HG02610 (cell line): ENCODE measurements at regions not wholly inside any gene's neighbourhood (a gene's known extent, or its start where the extent isn't known, plus 50 kb on each side); places are given as distances from the start of the nearest gene placed in this dataset.
A peak's percentile ranks its signal among the peaks of the same experiment; 100 is the strongest.
"Not testable (repeated sequence)": the region's sequence is repeated elsewhere in the genome, so short reads cannot be mapped to it uniquely, and the experiment has no call there.

Source experiments
- ATAC-seq: cut with Tn5 transposase; IDR thresholded peaks from one replicate; pipeline ENCODE4 v1.9.1; 2021; ENCODE audit warnings: mild to moderate bottlenecking, moderate library complexity; ENCODE audit not compliant: unreplicated experiment

GRCh38 chr7:146057958-146058357 is 58.6 kb upstream of the CNTNAP2 start:
- ATAC-seq = no peak

DNA sequence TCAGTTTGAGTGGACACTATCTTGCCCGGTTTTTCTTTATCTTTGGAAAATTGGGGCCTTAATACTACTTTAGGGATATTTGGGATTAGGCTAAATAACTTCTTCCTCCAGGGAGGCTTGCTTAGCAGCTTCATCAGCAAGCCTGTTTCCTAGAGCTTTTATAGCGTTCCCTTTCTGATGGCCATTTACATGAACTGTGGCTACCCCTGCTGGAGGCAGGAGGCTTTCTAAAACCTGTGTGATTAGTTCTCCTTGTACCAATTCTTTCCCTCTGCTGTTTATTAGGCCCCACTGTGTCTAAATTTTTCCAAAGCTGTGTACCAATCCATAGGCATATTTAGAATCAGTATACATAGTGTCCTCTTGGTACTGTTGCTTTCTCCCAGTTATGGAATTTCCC is 61.7 kb upstream of the CNTNAP2 start:
- ATAC-seq = no peak

- ATAC-seq = no peak
Observed at GRCh38 chr7:146053492-146053891, 63.1 kb upstream of the CNTNAP2 start.

GRCh38 chr7:146043310-146043709 is 73.3 kb upstream of the CNTNAP2 start:
- ATAC-seq = not testable (repeated sequence)

DNA sequence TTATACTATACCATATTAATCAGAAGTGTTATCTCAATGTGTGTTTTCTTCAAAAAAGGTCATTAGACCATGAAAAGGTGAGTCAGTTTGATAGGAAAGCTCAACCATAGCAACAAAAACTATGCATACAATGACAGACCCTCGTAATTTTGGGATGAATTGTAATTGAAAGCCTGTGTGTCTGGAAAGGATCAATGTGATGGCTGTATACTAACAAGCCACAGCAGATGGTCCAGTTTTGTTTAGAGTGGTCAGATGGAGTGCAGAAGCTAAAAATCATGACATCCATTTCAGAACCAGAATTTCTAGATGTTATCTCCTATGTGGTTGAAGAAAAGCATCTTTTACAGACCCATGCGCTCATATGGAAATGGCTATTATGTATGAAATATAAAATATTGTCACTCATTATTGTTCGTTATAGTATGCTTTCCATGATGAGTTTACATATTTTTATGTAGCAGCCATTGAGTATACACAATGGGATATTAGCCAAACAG is 88.3 kb upstream of the CNTNAP2 start:
- ATAC-seq = no peak

GRCh38 chr7:146027243-146027642 is 89.4 kb upstream of the CNTNAP2 start:
- ATAC-seq = no peak

GRCh38 chr7:146022776-146023175 is 93.8 kb upstream of the CNTNAP2 start:
- no peak for ATAC-seq

GRCh38 chr7:146019041-146020004 is 97.3 kb upstream of the CNTNAP2 start:
- ATAC-seq = not testable (repeated sequence)

DNA sequence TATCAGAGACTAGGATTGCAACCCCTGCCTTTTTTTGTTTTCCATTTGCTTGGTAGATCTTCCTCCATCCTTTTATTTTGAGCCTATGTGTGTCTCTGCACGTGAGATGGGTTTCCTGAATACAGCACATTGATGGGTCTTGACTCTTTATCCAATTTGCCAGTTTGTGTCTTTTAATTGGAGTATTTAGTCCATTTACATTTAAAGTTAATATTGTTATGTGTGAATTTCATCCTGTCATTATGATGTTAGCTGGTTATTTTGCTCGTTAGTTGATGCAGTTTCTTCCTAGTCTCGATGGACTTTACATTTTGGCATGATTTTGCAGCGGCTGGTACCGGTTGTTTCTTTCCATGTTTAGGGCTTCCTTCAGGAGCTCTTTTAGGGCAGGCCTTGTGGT is 99.2 kb upstream of the CNTNAP2 start:
- ATAC-seq = not testable (repeated sequence)

DNA sequence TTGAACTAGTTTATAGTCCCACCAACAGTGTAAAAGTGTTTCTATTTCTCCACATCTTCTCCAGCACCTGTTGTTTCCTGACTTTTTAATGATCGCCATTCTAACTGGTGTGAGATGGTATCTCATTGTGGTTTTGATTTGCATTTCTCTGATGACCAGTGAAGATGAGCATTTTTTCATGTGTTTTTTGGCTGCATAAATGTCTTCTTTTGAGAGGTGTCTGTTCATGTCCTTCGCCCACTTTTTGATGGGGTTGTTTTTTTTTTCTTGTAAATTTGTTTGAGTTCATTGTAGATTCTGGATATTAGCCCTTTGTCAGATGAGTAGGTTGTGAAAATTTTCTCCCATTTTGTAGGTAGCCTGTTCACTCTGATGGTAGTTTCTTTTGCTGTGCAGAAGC is 102.4 kb upstream of the CNTNAP2 start:
- not testable (repeated sequence) for ATAC-seq

DNA sequence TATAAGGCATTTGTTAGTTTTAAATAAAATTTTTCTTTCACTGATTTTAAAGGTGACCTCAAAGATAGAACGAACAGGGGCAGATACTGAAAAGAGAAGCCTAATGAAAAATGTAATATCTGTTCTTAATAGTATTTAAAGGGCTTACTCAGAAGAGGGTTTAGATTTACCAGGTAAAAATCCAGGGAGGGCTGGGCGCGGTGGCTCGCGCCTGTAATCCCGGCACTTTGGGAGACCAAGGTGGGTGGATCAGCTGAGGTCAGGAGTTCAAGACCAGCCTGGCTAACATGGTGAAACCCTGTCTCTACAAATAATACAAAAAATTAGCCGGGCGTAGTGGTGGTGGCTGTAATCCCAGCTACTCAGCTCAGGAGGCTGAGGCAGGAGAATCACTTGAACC is 108.3 kb upstream of the CNTNAP2 start:
- ATAC-seq = no peak

GRCh38 chr7:146004805-146005204 is 111.8 kb upstream of the CNTNAP2 start:
- ATAC-seq = no peak

GRCh38 chr7:146002431-146003078 is 114.0 kb upstream of the CNTNAP2 start:
- peak; percentile 96 for ATAC-seq

- ATAC-seq = no peak
Observed at GRCh38 chr7:146002008-146002407, 114.6 kb upstream of the CNTNAP2 start.

DNA sequence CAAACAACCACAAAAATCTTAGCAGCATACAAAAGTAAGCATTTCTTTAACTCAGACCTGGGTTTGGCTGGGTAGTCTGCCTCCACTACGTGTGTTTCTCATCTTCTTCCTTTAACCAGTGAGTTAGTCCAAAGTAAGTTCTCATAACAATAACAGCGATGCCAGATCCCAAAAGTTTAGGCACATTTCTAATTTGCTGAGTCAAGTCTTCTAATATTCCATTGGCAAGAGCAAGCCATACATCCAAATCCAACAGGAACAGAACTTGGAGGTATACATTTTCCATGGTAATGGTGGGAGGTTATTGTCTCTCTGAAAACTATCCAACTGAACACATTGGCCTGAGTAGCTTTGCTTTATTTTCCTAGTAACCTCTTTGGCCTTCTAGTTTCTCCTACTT is 115.7 kb upstream of the CNTNAP2 start:
- no peak for ATAC-seq

- no peak for ATAC-seq
Observed at GRCh38 chr7:145989469-145989868, 127.1 kb upstream of the CNTNAP2 start.

DNA sequence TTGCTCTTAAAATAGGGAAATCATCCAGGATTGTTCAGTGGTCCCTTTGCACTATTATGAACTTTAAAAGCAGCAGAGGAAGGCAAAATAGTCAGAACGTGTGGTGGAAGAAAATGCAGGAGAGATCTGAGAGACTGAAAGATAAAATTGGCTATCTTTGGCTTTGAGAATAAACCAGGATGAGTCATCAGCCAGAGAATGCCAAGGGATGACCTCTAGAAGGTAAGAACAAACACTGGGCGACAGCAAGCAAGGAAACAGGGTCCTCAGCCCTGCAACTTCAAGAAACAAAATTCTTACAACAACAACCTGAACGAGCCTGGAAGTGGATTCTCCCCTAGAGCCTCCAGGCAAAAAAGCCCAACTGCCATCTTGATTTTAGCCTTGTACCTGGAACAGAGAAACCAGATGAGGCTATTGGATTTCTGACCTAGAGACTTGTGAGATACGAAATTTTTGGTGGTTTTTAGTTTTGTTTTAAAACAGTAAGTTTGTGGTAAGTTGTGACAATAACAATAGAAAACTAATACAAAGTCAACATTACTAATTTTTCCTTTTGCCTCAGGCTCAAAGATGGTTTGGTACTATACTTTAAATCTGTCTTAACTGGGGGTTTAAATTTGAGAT is 130.2 kb upstream of the CNTNAP2 start:
- no peak for ATAC-seq

DNA sequence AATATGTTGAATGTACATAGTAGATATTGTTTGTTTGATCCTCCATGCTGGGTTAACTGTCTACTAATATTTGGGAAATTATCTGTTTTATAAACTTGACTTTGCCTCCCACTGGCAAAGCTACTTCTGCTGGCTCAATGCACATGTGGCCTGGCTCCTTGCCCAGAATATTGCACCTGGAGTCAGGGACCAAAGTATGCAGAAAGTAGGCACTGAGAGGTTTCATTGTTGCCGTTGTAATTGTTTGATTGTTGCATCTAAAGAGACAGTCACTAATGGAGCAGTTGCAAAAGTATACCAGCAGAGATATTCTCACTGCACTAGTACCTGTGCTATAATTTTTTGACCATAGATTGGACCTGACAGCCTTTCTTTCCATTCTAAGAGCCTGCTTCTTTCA is 137.8 kb upstream of the CNTNAP2 start:
- no peak for ATAC-seq

DNA sequence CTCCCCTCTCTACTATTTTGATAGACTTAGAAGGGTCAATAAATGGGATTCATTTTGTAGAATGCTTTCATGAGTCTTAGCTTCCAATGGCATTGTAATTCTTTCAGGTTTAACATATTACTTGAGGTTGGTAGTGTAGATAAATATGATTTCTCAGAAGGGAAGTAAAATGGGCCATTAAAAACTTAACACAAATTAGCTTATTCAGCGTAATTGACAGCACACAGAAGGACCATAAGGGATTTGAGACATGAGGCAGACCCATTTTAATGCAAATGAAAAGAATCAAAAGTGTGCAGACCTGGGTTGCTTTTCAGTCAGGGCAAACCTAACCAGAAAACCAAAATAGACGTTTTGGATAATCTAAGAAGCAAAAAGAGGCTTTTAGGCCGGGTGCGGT is 156.6 kb upstream of the CNTNAP2 start:
- no peak for ATAC-seq

GRCh38 chr7:145957160-145957890 is 159.3 kb upstream of the CNTNAP2 start:
- no peak for ATAC-seq

- ATAC-seq = no peak
Observed at GRCh38 chr7:145951566-145951965, 165.0 kb upstream of the CNTNAP2 start.
